ENCODE measurements at regions not wholly inside any gene's neighbourhood (a gene's known extent, or its start where the extent isn't known, plus 50 kb on each side); places are given as distances from the start of the nearest gene placed in this dataset.

DNA sequence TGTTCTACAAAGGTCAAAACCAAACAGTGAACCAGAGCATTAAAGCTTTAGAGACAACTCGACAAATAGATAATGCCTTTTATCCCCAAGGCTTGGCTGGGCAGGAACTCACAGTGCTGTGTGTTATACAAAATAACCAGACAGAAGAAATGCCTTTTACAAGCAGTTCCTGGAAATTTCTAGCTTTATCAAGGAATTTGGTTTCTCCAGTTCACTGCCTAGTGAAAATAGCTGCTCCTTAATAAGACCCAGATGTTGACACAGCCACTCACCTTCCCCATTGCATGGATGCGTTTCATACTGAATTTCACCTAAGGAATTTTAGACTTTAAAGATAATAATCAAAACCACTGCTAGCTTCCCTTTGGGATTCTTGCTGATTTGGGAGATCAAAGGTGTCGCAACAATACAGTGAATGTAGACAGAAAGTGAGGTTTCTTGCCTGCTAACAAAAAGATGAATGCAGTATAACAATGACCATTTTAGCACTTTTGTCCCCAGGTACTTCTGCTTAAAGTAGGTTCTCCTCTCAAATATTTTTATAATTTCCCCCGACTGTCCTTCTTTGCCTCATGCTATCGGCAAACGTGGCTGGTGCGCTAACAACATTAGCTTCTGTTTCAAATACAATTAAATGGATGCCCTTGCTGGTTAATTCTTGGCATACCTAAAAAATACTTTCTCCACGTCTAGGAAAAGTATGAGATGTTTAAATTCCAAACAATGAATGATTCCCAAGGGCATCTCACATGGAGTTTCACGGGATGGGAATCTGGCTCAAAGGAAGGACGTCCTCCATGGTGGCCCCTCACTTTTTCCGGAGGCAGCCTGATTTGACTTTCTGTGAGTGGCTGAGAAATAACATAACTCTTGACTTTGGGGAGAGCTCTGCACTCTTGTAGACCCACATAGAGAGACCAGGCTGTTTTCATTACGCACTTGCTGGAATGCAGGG lies 162.4 kb downstream of the C12orf75 start:
- no peak for TF ChIP-seq POLR2A (IDR thresholded peaks at IDR 0.05)
- TF ChIP-seq, protein P1, sequence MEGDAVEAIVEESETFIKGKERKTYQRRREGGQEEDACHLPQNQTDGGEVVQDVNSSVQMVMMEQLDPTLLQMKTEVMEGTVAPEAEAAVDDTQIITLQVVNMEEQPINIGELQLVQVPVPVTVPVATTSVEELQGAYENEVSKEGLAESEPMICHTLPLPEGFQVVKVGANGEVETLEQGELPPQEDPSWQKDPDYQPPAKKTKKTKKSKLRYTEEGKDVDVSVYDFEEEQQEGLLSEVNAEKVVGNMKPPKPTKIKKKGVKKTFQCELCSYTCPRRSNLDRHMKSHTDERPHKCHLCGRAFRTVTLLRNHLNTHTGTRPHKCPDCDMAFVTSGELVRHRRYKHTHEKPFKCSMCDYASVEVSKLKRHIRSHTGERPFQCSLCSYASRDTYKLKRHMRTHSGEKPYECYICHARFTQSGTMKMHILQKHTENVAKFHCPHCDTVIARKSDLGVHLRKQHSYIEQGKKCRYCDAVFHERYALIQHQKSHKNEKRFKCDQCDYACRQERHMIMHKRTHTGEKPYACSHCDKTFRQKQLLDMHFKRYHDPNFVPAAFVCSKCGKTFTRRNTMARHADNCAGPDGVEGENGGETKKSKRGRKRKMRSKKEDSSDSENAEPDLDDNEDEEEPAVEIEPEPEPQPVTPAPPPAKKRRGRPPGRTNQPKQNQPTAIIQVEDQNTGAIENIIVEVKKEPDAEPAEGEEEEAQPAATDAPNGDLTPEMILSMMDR (IDR thresholded peaks at IDR 0.05): no peak
- TF ChIP-seq POLR2AphosphoS5 (IDR thresholded peaks at IDR 0.05): no peak
